ENCODE measurements at regions not wholly inside any gene's neighbourhood (a gene's known extent, or its start where the extent isn't known, plus 50 kb on each side); places are given as distances from the start of the nearest gene placed in this dataset.

DNA sequence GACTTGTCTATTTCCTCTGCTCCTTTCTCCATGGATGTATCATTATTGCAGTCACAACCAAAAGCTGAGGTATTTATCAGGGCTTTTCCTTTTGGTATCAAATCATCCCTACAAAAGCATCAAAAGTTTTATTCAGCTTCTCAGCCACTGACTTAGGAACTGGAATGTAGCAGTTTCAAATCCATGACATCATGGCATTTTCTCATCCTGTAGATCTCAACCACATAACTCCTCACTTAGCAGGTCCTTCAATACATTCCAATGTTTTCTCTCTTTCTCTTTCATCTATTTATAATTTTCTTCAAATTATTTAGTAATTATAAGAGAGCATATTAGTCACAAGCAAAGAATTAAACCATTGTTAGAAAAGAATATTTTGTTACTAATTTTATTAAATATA is 537.4 kb upstream of the SORCS1 start:
- H3K36me3 ChIP-seq (ENCODE audit: control insufficient read depth in 2 of 2, insufficient read depth in 1 of 2, low read length in 2 of 2), result no peaks in the 10 kb centered on the region
- TF ChIP-seq ZNF138 (tag by site-specific recombination; IDR thresholded peaks at IDR 0.05; ENCODE audit: borderline replicate concordance) (no peak), GLI4 (tag by site-specific recombination; IDR thresholded peaks at IDR 0.05) (no peak), SETDB1 (IDR thresholded peaks at IDR 0.05; ENCODE audit: insufficient read length, low read length) (no peak), WT1 (tag by site-specific recombination; IDR thresholded peaks at IDR 0.05) (no peak), ZNF324 (tag by site-specific recombination; IDR thresholded peaks at IDR 0.05) (no peak), ZNF558 (tag by site-specific recombination; IDR thresholded peaks at IDR 0.05) (no peak), ZSCAN16 (tag by site-specific recombination; IDR thresholded peaks at IDR 0.05) (no peak), ZNF785 (tag by site-specific recombination; IDR thresholded peaks at IDR 0.05) (no peak), ZNF2 (tag by site-specific recombination; IDR thresholded peaks at IDR 0.05) (no peak), ZNF843 (tag by site-specific recombination; IDR thresholded peaks at IDR 0.05) (no peak), AEBP2 (tag by site-specific recombination; IDR thresholded peaks at IDR 0.05; ENCODE audit: borderline replicate concordance) (no peak), ZBTB1 (tag by site-specific recombination; IDR thresholded peaks at IDR 0.05) (no peak), ZNF549 (tag by site-specific recombination; IDR thresholded peaks at IDR 0.05) (no peak), ZNF19 (tag by site-specific recombination; IDR thresholded peaks at IDR 0.05; ENCODE audit: low read depth) (no peak), ZNF426 (tag by site-specific recombination; IDR thresholded peaks at IDR 0.05) (no peak), ZNF560 (tag by site-specific recombination; IDR thresholded peaks at IDR 0.05; ENCODE audit: borderline replicate concordance) (no peak)
- TF ChIP-seq, protein P1, sequence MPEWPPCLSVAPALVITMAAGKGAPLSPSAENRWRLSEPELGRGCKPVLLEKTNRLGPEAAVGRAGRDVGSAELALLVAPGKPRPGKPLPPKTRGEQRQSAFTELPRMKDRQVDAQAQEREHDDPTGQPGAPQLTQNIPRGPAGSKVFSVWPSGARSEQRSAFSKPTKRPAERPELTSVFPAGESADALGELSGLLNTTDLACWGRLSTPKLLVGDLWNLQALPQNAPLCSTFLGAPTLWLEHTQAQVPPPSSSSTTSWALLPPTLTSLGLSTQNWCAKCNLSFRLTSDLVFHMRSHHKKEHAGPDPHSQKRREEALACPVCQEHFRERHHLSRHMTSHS (tag by site-specific recombination; IDR thresholded peaks at IDR 0.05), result no peak
- TF ChIP-seq, protein P2, sequence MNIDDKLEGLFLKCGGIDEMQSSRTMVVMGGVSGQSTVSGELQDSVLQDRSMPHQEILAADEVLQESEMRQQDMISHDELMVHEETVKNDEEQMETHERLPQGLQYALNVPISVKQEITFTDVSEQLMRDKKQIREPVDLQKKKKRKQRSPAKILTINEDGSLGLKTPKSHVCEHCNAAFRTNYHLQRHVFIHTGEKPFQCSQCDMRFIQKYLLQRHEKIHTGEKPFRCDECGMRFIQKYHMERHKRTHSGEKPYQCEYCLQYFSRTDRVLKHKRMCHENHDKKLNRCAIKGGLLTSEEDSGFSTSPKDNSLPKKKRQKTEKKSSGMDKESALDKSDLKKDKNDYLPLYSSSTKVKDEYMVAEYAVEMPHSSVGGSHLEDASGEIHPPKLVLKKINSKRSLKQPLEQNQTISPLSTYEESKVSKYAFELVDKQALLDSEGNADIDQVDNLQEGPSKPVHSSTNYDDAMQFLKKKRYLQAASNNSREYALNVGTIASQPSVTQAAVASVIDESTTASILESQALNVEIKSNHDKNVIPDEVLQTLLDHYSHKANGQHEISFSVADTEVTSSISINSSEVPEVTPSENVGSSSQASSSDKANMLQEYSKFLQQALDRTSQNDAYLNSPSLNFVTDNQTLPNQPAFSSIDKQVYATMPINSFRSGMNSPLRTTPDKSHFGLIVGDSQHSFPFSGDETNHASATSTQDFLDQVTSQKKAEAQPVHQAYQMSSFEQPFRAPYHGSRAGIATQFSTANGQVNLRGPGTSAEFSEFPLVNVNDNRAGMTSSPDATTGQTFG (tag by site-specific recombination; IDR thresholded peaks at IDR 0.05; ENCODE audit: borderline replicate concordance), result no peak
- TF ChIP-seq, protein P3, sequence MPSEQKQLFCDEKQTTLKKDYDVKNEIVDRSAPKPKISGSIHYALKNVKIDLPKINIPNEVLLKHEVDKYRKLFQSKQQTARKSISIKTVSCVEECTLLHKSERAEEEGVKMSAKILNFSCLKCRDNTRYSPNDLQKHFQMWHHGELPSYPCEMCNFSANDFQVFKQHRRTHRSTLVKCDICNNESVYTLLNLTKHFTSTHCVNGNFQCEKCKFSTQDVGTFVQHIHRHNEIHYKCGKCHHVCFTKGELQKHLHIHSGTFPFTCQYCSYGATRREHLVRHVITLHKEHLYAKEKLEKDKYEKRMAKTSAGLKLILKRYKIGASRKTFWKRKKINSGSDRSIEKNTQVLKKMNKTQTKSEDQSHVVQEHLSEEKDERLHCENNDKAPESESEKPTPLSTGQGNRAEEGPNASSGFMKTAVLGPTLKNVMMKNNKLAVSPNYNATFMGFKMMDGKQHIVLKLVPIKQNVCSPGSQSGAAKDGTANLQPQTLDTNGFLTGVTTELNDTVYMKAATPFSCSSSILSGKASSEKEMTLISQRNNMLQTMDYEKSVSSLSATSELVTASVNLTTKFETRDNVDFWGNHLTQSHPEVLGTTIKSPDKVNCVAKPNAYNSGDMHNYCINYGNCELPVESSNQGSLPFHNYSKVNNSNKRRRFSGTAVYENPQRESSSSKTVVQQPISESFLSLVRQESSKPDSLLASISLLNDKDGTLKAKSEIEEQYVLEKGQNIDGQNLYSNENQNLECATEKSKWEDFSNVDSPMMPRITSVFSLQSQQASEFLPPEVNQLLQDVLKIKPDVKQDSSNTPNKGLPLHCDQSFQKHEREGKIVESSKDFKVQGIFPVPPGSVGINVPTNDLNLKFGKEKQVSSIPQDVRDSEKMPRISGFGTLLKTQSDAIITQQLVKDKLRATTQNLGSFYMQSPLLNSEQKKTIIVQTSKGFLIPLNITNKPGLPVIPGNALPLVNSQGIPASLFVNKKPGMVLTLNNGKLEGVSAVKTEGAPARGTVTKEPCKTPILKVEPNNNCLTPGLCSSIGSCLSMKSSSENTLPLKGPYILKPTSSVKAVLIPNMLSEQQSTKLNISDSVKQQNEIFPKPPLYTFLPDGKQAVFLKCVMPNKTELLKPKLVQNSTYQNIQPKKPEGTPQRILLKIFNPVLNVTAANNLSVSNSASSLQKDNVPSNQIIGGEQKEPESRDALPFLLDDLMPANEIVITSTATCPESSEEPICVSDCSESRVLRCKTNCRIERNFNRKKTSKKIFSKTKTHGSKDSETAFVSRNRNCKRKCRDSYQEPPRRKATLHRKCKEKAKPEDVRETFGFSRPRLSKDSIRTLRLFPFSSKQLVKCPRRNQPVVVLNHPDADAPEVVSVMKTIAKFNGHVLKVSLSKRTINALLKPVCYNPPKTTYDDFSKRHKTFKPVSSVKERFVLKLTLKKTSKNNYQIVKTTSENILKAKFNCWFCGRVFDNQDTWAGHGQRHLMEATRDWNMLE (tag by site-specific recombination; conservative IDR thresholded peaks at IDR 0.05; ENCODE audit: low read depth), result no peak
- TF ChIP-seq, protein P4, sequence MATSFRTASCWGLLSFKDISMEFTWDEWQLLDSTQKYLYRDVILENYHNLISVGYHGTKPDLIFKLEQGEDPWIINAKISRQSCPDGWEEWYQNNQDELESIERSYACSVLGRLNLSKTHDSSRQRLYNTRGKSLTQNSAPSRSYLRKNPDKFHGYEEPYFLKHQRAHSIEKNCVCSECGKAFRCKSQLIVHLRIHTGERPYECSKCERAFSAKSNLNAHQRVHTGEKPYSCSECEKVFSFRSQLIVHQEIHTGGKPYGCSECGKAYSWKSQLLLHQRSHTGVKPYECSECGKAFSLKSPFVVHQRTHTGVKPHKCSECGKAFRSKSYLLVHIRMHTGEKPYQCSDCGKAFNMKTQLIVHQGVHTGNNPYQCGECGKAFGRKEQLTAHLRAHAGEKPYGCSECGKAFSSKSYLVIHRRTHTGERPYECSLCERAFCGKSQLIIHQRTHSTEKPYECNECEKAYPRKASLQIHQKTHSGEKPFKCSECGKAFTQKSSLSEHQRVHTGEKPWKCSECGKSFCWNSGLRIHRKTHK (tag by site-specific recombination; IDR thresholded peaks at IDR 0.05), result no peak
- H3K4me3 ChIP-seq (ENCODE audit: low read depth, low read length), result no peak overlapping the region
- ChIA-PET POLR2A (no interaction called here), CTCF (no interaction called here)
- H3K9me3 ChIP-seq (ENCODE audit: control insufficient read depth, insufficient read depth, low read depth, low read length), result no peaks in the 10 kb centered on the region
- no peaks in the 10 kb centered on the region for H3K4me1 ChIP-seq (ENCODE audit: control insufficient read depth, insufficient read depth, low read length)
- H3K27ac ChIP-seq (ENCODE audit: extremely low read depth, low read depth, low read length), result no peak overlapping the region
